ENCODE measurements at regions not wholly inside any gene's neighbourhood (a gene's known extent, or its start where the extent isn't known, plus 50 kb on each side); places are given as distances from the start of the nearest gene placed in this dataset.

- TF ChIP-seq, protein P1, sequence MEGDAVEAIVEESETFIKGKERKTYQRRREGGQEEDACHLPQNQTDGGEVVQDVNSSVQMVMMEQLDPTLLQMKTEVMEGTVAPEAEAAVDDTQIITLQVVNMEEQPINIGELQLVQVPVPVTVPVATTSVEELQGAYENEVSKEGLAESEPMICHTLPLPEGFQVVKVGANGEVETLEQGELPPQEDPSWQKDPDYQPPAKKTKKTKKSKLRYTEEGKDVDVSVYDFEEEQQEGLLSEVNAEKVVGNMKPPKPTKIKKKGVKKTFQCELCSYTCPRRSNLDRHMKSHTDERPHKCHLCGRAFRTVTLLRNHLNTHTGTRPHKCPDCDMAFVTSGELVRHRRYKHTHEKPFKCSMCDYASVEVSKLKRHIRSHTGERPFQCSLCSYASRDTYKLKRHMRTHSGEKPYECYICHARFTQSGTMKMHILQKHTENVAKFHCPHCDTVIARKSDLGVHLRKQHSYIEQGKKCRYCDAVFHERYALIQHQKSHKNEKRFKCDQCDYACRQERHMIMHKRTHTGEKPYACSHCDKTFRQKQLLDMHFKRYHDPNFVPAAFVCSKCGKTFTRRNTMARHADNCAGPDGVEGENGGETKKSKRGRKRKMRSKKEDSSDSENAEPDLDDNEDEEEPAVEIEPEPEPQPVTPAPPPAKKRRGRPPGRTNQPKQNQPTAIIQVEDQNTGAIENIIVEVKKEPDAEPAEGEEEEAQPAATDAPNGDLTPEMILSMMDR (IDR thresholded peaks at IDR 0.05), result no peak
- TF ChIP-seq POLR2A (IDR thresholded peaks at IDR 0.05), result no peak
- no peak for TF ChIP-seq EP300 (IDR thresholded peaks at IDR 0.05)
- no peak for TF ChIP-seq POLR2AphosphoS5 (IDR thresholded peaks at IDR 0.05)
Observed at GRCh38 chr20:60952861-60953260, 299.2 kb upstream of the CDH4 start.

Data from stomach (tissue), 4 donors.